ENCODE measurements at regions not wholly inside any gene's neighbourhood (a gene's known extent, or its start where the extent isn't known, plus 50 kb on each side); places are given as distances from the start of the nearest gene placed in this dataset.

GRCh38 chr18:11274144-11274794 is 124.9 kb upstream of the PIEZO2 start (continued):
- TF ChIP-seq DPF2 (CRISPR knock-in tag; IDR thresholded peaks at IDR 0.05; ENCODE audit: borderline replicate concordance, low read depth) (peak; percentile 54; the same call in 1 of the 2 replicates), ZNF839 (CRISPR knock-in tag; IDR thresholded peaks at IDR 0.05; ENCODE audit: borderline replicate concordance) (no peak), ZNF891 (CRISPR knock-in tag; IDR thresholded peaks at IDR 0.05) (no peak), SAFB2 (CRISPR knock-in tag; IDR thresholded peaks at IDR 0.05; ENCODE audit: borderline replicate concordance, low read depth) (no peak), GLMP (CRISPR knock-in tag; IDR thresholded peaks at IDR 0.05; ENCODE audit: borderline replicate concordance) (no peak), CSRNP1 (CRISPR knock-in tag; IDR thresholded peaks at IDR 0.05) (no peak), NCOA5 (CRISPR knock-in tag; IDR thresholded peaks at IDR 0.05) (no peak), HOXA3 (CRISPR knock-in tag; IDR thresholded peaks at IDR 0.05) (peak; percentile 32; the same call in 1 of the 2 replicates), ZNF704 (CRISPR knock-in tag; IDR thresholded peaks at IDR 0.05; ENCODE audit: borderline replicate concordance) (no peak), ZNF790 (CRISPR knock-in tag; IDR thresholded peaks at IDR 0.05; ENCODE audit: borderline replicate concordance) (no peak), ZBTB2 (CRISPR knock-in tag; IDR thresholded peaks at IDR 0.05; ENCODE audit: low read depth) (no peak), DNMT3B (CRISPR knock-in tag; conservative IDR thresholded peaks at IDR 0.05) (no peak), ZNF329 (CRISPR knock-in tag; IDR thresholded peaks at IDR 0.05; ENCODE audit: low read depth) (no peak)
